ENCODE measurements at regions not wholly inside any gene's neighbourhood (a gene's known extent, or its start where the extent isn't known, plus 50 kb on each side); places are given as distances from the start of the nearest gene placed in this dataset.

DNA sequence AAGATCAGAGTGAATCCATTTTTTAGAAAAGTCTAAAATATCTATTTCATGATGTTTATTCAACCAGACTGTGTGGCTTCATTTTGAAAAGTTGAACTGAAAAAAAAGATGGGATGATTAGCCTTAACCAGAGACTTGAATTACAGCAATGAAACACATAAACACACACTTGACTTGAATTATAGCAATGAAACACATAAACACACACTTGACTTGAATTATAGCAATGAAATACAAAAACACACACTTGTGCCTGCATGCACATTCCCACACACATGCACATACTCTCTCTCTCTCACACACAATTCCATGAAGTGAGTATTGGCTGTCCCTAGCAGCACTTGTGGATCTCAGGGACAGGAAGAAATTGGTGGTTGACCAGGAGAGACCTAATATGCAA is 286.8 kb downstream of the USP46 start:
- TF ChIP-seq, protein P1, sequence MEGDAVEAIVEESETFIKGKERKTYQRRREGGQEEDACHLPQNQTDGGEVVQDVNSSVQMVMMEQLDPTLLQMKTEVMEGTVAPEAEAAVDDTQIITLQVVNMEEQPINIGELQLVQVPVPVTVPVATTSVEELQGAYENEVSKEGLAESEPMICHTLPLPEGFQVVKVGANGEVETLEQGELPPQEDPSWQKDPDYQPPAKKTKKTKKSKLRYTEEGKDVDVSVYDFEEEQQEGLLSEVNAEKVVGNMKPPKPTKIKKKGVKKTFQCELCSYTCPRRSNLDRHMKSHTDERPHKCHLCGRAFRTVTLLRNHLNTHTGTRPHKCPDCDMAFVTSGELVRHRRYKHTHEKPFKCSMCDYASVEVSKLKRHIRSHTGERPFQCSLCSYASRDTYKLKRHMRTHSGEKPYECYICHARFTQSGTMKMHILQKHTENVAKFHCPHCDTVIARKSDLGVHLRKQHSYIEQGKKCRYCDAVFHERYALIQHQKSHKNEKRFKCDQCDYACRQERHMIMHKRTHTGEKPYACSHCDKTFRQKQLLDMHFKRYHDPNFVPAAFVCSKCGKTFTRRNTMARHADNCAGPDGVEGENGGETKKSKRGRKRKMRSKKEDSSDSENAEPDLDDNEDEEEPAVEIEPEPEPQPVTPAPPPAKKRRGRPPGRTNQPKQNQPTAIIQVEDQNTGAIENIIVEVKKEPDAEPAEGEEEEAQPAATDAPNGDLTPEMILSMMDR (IDR thresholded peaks at IDR 0.05; ENCODE audit: insufficient read depth, low read depth, low read length): no peak
- no peak for TF ChIP-seq EZH2 (IDR thresholded peaks at IDR 0.05; ENCODE audit: insufficient read depth, low read length)
